IMR-90 (cell line): ENCODE measurements at regions not wholly inside any gene's neighbourhood (a gene's known extent, or its start where the extent isn't known, plus 50 kb on each side); places are given as distances from the start of the nearest gene placed in this dataset.

Experiments
- ATAC-seq: fragments of 200-7000 bp; cut with Tn5 transposase; 2 replicates; pipeline ENCODE4 v1.9.1; 2020; ENCODE audit warnings: low read depth, mild to moderate bottlenecking, moderate library complexity
- BruUV-seq: library from RNA; stranded (reverse); fragments of 400-500 nt; replicated peaks from 2 replicates; lab custom pipeline; 2021; lab: Mats Ljungman, UMichigan
- CTCF ChIA-PET: fragments of 300-600 bp; formaldehyde crosslinking; extraction: SDS; loops from one replicate; lab custom pipeline; 2021; ENCODE audit warnings: antibody characterized with exemption; lab: Yijun Ruan, JAX
- POLR2A ChIA-PET: fragments of 300-600 bp; sonication (Branson Sonifier 250); formaldehyde crosslinking; loops from one replicate; lab custom pipeline; 2022; ENCODE audit warnings: antibody characterized with exemption; ENCODE audit not compliant: unreplicated experiment; lab: Charles Lee
- DNase-seq: peaks from one replicate; pipeline ENCODE4 v3.0.0; 2013
- H2AFZ ChIP-seq: replicated peaks from 2 replicates; pipeline ENCODE3; 2013; ENCODE audit warnings: low read length, mild to moderate bottlenecking; ENCODE audit not compliant: poor library complexity
- H2AK5ac ChIP-seq: 2 replicates; pipeline ENCODE4 v1.6.1; 2013; ENCODE audit warnings: low read depth, low read length, inconsistent platforms
- H2AK9ac ChIP-seq: replicated peaks from 2 replicates; pipeline ENCODE3; 2013; ENCODE audit warnings: mild to moderate bottlenecking, low read depth, low read length, moderate library complexity; ENCODE audit not compliant: poor library complexity
- H2BK120ac ChIP-seq: 2 replicates; pipeline ENCODE4 v1.6.1; 2013; ENCODE audit warnings: low read depth, low read length, inconsistent platforms
- H2BK15ac ChIP-seq: 3 replicates; pipeline ENCODE4 v1.6.1; 2013; ENCODE audit warnings: low read depth, low read length, inconsistent platforms
- H2BK20ac ChIP-seq: 2 replicates; pipeline ENCODE4 v1.6.1; 2013; ENCODE audit warnings: low read depth, mild to moderate bottlenecking, inconsistent platforms, low read length, moderate library complexity
- H2BK5ac ChIP-seq: 2 replicates; pipeline ENCODE4 v1.6.1; 2013; ENCODE audit warnings: mild to moderate bottlenecking, low read depth, low read length, inconsistent platforms; ENCODE audit not compliant: poor library complexity, severe bottlenecking
- H3K14ac ChIP-seq: replicated peaks from 2 replicates; pipeline ENCODE4 v1.6.1; 2013; ENCODE audit warnings: low read depth, low read length, inconsistent platforms
- H3K18ac ChIP-seq: 2 replicates; pipeline ENCODE4 v1.6.1; 2013; ENCODE audit warnings: low read depth, low read length, control low read depth
- H3K23ac ChIP-seq: 2 replicates; pipeline ENCODE4 v1.6.1; 2013; ENCODE audit warnings: low read depth, low read length, inconsistent platforms
- H3K27ac ChIP-seq: 2 replicates; pipeline ENCODE4 v1.5.1; 2013; ENCODE audit warnings: mild to moderate bottlenecking, control low read depth, low read length; ENCODE audit not compliant: insufficient read depth
- H3K27me3 ChIP-seq: 2 replicates; pipeline ENCODE4 v1.6.1; 2013; ENCODE audit warnings: low read length; ENCODE audit not compliant: control insufficient read depth, insufficient read depth
- H3K36me3 ChIP-seq: 2 replicates; pipeline ENCODE4 v1.6.1; 2013; ENCODE audit warnings: low read length, mixed read lengths; ENCODE audit not compliant: control insufficient read depth, insufficient read depth
- H3K4ac ChIP-seq: 2 replicates; pipeline ENCODE4 v1.6.1; 2013; ENCODE audit warnings: low read depth, low read length, inconsistent platforms
- H3K4me1 ChIP-seq: 2 replicates; pipeline ENCODE4 v1.6.1; 2013; ENCODE audit warnings: low read length, mixed read lengths; ENCODE audit not compliant: control insufficient read depth, insufficient read depth
- H3K4me2 ChIP-seq: 2 replicates; pipeline ENCODE4 v1.6.1; 2013; ENCODE audit warnings: low read depth, mild to moderate bottlenecking, control low read depth, low read length, moderate library complexity
- H3K4me3 ChIP-seq: 2 replicates; pipeline ENCODE4 v1.5.1; 2013; ENCODE audit warnings: low read depth, mild to moderate bottlenecking, control low read depth, low read length, moderate library complexity; ENCODE audit not compliant: insufficient read depth
- H3K56ac ChIP-seq: 2 replicates; pipeline ENCODE4 v1.6.1; 2013; ENCODE audit warnings: low read length, inconsistent platforms; ENCODE audit not compliant: insufficient read depth; ENCODE audit errors: extremely low read depth
- H3K79me1 ChIP-seq, 2 experiments: 2 replicates each; pipeline ENCODE4 v1.6.1; 2013; ENCODE audit warnings: low read length in 2 of 2, inconsistent platforms in 1 of 2, low read depth in 1 of 2
- H3K9ac ChIP-seq: 2 replicates; pipeline ENCODE4 v1.6.1; 2013; ENCODE audit warnings: low read depth, low read length, control low read depth
- H3K9me1 ChIP-seq: 2 replicates; pipeline ENCODE4 v1.6.1; 2013; ENCODE audit warnings: low read length, inconsistent platforms; ENCODE audit not compliant: insufficient read depth
- H3K9me3 ChIP-seq: 2 replicates; pipeline ENCODE4 v1.6.1; 2013; ENCODE audit warnings: low read length; ENCODE audit not compliant: control insufficient read depth, insufficient read depth
- H4K20me1 ChIP-seq: 2 replicates; pipeline ENCODE4 v1.6.1; 2013; ENCODE audit warnings: low read length, inconsistent platforms; ENCODE audit not compliant: insufficient read depth
- H4K5ac ChIP-seq: 2 replicates; pipeline ENCODE4 v1.6.1; 2013; ENCODE audit warnings: mild to moderate bottlenecking, low read depth, low read length, control low read depth
- H4K8ac ChIP-seq, 2 experiments: 2 replicates each; pipeline ENCODE4 v1.6.1; 2013; ENCODE audit warnings: low read depth in 2 of 2, low read length in 2 of 2, control low read depth in 1 of 2, inconsistent platforms in 1 of 2
- H4K91ac ChIP-seq: 2 replicates; pipeline ENCODE4 v1.6.1; 2013; ENCODE audit warnings: low read depth, low read length, inconsistent platforms; ENCODE audit not compliant: insufficient read depth
- CHD1 ChIP-seq: IDR thresholded peaks from 2 replicates; pipeline ENCODE4 v1.6.1; 2012; ENCODE audit warnings: low read depth, low read length, improper control_type of control experiment
- CTCF ChIP-seq: conservative IDR thresholded peaks from 2 replicates; pipeline ENCODE4 v1.5.1; 2012; ENCODE audit warnings: mild to moderate bottlenecking, low read depth, low read length, improper control_type of control experiment
- FOS ChIP-seq: fragments of 150-350 bp; IDR thresholded peaks from 2 replicates; pipeline ENCODE4 v1.6.1; 2016; ENCODE audit warnings: low read depth, low read length
- MAFK ChIP-seq: IDR thresholded peaks from 2 replicates; pipeline ENCODE4 v1.6.1; 2012; ENCODE audit warnings: low read depth, low read length, improper control_type of control experiment
- POLR2A ChIP-seq: IDR thresholded peaks from 2 replicates; pipeline ENCODE4 v1.6.1; 2012; ENCODE audit warnings: mild to moderate bottlenecking, low read depth, low read length
- RCOR1 ChIP-seq: IDR thresholded peaks from 2 replicates; pipeline ENCODE4 v1.6.1; 2012; ENCODE audit warnings: mild to moderate bottlenecking, low read length, improper control_type of control experiment; ENCODE audit not compliant: insufficient replicate concordance
- dilution Hi-C: fragments of 300-500 bp; cut with HindIII; formaldehyde crosslinking; loops from one replicate; pipeline ENCODE4 v1.14.3; 2018; ENCODE audit warnings: low sequenced_read_pairs; ENCODE audit not compliant: unreplicated experiment
- in situ Hi-C: fragments of 300-500 bp; cut with MboI; formaldehyde crosslinking; loops from 3 replicates; pipeline ENCODE4 v1.14.3; 2019; ENCODE audit warnings: low sequenced_read_pairs, inconsistent platforms, mixed read lengths
- intact Hi-C: fragments of 100-400 bp; cut with micrococcal nuclease; formaldehyde crosslinking; loops from 2 replicates; pipeline ENCODE4 v1.10.0; 2022

- DNase-seq (no peak), ATAC-seq (no peak)
- Histone ChIP-seq H2AK9ac (no peak overlapping the region), H4K5ac (no peak overlapping the region), H2BK15ac (no peak overlapping the region), H3K56ac (no peak overlapping the region), H3K27ac (no peak overlapping the region), H3K27me3 (no peaks in the 10 kb centered on the region), H3K4me3 (no peak overlapping the region), H3K4ac (no peak overlapping the region), H2AK5ac (no peak overlapping the region), H3K4me2 (no peak overlapping the region), H4K20me1 (no peaks in the 10 kb centered on the region), H2BK120ac (no peak overlapping the region), H2BK5ac (no peak overlapping the region), H3K4me1 (no peaks in the 10 kb centered on the region), H3K14ac (no peak overlapping the region), H3K9me1 (no peaks in the 10 kb centered on the region), H3K79me1 (no peaks in the 10 kb centered on the region), H4K91ac (no peak overlapping the region), H3K9ac (no peak overlapping the region), H3K23ac (no peak overlapping the region), H2AFZ (no peak overlapping the region), H3K9me3 (no peaks in the 10 kb centered on the region), H3K18ac (no peak overlapping the region), H3K36me3 (no peaks in the 10 kb centered on the region), H2BK20ac (no peak overlapping the region), H4K8ac (no peak overlapping the region)
- TF ChIP-seq POLR2A (no peak), MAFK (no peak), CTCF (no peak), RCOR1 (no peak), CHD1 (no peak), FOS (no peak)
- dilution Hi-C loops = no loop called here
- ChIA-PET CTCF (no interaction called here), POLR2A (no interaction called here)
- intact Hi-C loops = no loop called here
- in situ Hi-C loops = no loop called here
- no TSS peak for BruUV-seq
Measured at GRCh38 chr2:225223301-225223700, 176.2 kb upstream of the NYAP2 start.
